ENCODE measurements at regions not wholly inside any gene's neighbourhood (a gene's known extent, or its start where the extent isn't known, plus 50 kb on each side); places are given as distances from the start of the nearest gene placed in this dataset.

DNA sequence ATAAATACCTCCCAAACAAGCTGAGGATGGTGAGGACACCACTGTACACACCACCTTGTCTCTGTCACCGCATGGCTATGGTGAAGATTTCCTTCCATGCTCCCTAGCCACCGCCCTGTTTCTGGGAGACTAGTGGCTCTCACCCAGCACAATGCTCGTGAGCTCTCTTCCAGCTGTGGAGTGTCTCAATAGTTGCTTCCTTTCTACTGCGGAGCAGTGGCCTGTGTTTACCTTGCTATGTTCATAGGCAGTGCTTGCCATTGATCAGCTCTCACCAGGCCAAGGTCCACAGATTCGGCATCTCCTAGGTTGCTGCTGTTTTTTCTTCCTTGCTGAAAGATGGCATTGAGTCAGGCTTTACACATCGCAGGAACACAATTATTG, 313.6 kb upstream of the RTL1 start (continued):
- 0 out of 2 replicates have a peak, but pooled peaks have one; percentile 6 for TF ChIP-seq YEATS4 (CRISPR knock-in tag; IDR thresholded peaks at IDR 0.05; ENCODE audit: borderline replicate concordance)
- peak; percentile 84 for TF ChIP-seq HNF4A (CRISPR knock-in tag; IDR thresholded peaks at IDR 0.05)
- TF ChIP-seq, protein P1, sequence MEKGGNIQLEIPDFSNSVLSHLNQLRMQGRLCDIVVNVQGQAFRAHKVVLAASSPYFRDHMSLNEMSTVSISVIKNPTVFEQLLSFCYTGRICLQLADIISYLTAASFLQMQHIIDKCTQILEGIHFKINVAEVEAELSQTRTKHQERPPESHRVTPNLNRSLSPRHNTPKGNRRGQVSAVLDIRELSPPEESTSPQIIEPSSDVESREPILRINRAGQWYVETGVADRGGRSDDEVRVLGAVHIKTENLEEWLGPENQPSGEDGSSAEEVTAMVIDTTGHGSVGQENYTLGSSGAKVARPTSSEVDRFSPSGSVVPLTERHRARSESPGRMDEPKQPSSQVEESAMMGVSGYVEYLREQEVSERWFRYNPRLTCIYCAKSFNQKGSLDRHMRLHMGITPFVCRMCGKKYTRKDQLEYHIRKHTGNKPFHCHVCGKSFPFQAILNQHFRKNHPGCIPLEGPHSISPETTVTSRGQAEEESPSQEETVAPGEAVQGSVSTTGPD (CRISPR knock-in tag; IDR thresholded peaks at IDR 0.05) = no peak
- peak; percentile 44 for TF ChIP-seq HDAC2 (CRISPR knock-in tag; IDR thresholded peaks at IDR 0.05)
- no peak for TF ChIP-seq ISL2 (CRISPR knock-in tag; IDR thresholded peaks at IDR 0.05)
- TF ChIP-seq DPF2 (CRISPR knock-in tag; IDR thresholded peaks at IDR 0.05; ENCODE audit: borderline replicate concordance, low read depth) = 0 out of 2 replicates have a peak, but pooled peaks have one; percentile 11
- no peak for TF ChIP-seq HMGA1 (CRISPR knock-in tag; conservative IDR thresholded peaks at IDR 0.05)
- TF ChIP-seq, protein P2, sequence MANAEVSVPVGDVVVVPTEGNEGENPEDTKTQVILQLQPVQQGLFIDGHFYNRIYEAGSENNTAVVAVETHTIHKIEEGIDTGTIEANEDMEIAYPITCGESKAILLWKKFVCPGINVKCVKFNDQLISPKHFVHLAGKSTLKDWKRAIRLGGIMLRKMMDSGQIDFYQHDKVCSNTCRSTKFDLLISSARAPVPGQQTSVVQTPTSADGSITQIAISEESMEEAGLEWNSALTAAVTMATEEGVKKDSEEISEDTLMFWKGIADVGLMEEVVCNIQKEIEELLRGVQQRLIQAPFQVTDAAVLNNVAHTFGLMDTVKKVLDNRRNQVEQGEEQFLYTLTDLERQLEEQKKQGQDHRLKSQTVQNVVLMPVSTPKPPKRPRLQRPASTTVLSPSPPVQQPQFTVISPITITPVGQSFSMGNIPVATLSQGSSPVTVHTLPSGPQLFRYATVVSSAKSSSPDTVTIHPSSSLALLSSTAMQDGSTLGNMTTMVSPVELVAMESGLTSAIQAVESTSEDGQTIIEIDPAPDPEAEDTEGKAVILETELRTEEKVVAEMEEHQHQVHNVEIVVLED (CRISPR knock-in tag; IDR thresholded peaks at IDR 0.05; ENCODE audit: borderline replicate concordance) = 0 out of 2 replicates have a peak, but pooled peaks have one; percentile 20
- no peak for TF ChIP-seq SMC3 (IDR thresholded peaks at IDR 0.05; ENCODE audit: low read length)
- peak; percentile 53; the same call in 1 of the 2 replicates for TF ChIP-seq HMG20A (CRISPR knock-in tag; IDR thresholded peaks at IDR 0.05; ENCODE audit: borderline replicate concordance)
- TF ChIP-seq ZFX (CRISPR knock-in tag; IDR thresholded peaks at IDR 0.05; ENCODE audit: low read depth) = 0 out of 2 replicates have a peak, but pooled peaks have one; percentile 29
- 0 out of 2 replicates have a peak, but pooled peaks have one; percentile 13 for TF ChIP-seq HHEX (CRISPR knock-in tag; IDR thresholded peaks at IDR 0.05)
- peak; percentile 59 for TF ChIP-seq CEBPG (CRISPR knock-in tag; IDR thresholded peaks at IDR 0.05)
- TF ChIP-seq FOXJ3 (CRISPR knock-in tag; IDR thresholded peaks at IDR 0.05; ENCODE audit: borderline replicate concordance) = 0 out of 2 replicates have a peak, but pooled peaks have one; percentile 47
- no peak for TF ChIP-seq SOX6 (IDR thresholded peaks at IDR 0.05)
- TF ChIP-seq SOX6 (CRISPR knock-in tag; IDR thresholded peaks at IDR 0.05) = peak; percentile 77
- TF ChIP-seq TCF7 (IDR thresholded peaks at IDR 0.05; ENCODE audit: low read depth) = peak; percentile 57
- no peak for TF ChIP-seq FOXA1 (IDR thresholded peaks at IDR 0.05)
- TF ChIP-seq FOXA1 (CRISPR knock-in tag; IDR thresholded peaks at IDR 0.05) = peak; percentile 89
- TF ChIP-seq KDM6A (CRISPR knock-in tag; IDR thresholded peaks at IDR 0.05; ENCODE audit: low read depth) = peak; percentile 50; the same call in 1 of the 2 replicates
- TF ChIP-seq ZNF253 (CRISPR knock-in tag; IDR thresholded peaks at IDR 0.05; ENCODE audit: borderline replicate concordance) = no peak
- peak; percentile 49; the same call in 1 of the 2 replicates for TF ChIP-seq FOXK1 (CRISPR knock-in tag; IDR thresholded peaks at IDR 0.05; ENCODE audit: borderline replicate concordance, low read depth)
- TF ChIP-seq GATAD1 (CRISPR knock-in tag; IDR thresholded peaks at IDR 0.05) = 0 out of 2 replicates have a peak, but pooled peaks have one; percentile 33
- TF ChIP-seq, protein P3, sequence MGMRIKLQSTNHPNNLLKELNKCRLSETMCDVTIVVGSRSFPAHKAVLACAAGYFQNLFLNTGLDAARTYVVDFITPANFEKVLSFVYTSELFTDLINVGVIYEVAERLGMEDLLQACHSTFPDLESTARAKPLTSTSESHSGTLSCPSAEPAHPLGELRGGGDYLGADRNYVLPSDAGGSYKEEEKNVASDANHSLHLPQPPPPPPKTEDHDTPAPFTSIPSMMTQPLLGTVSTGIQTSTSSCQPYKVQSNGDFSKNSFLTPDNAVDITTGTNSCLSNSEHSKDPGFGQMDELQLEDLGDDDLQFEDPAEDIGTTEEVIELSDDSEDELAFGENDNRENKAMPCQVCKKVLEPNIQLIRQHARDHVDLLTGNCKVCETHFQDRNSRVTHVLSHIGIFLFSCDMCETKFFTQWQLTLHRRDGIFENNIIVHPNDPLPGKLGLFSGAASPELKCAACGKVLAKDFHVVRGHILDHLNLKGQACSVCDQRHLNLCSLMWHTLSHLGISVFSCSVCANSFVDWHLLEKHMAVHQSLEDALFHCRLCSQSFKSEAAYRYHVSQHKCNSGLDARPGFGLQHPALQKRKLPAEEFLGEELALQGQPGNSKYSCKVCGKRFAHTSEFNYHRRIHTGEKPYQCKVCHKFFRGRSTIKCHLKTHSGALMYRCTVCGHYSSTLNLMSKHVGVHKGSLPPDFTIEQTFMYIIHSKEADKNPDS (CRISPR knock-in tag; IDR thresholded peaks at IDR 0.05) = no peak
- peak; percentile 23; the same call in 1 of the 2 replicates for TF ChIP-seq SOX5 (CRISPR knock-in tag; IDR thresholded peaks at IDR 0.05; ENCODE audit: borderline replicate concordance)
- TF ChIP-seq HNF4G (IDR thresholded peaks at IDR 0.05; ENCODE audit: borderline replicate concordance, low read depth, low read length) = peak; percentile 52
- no peak for TF ChIP-seq HNF4G (CRISPR knock-in tag; IDR thresholded peaks at IDR 0.05; ENCODE audit: borderline replicate concordance, low read depth)
- no peak for TF ChIP-seq ZNF382 (CRISPR knock-in tag; IDR thresholded peaks at IDR 0.05; ENCODE audit: borderline replicate concordance)
- peak; percentile 66; the same call in 1 of the 2 replicates for TF ChIP-seq ONECUT2 (CRISPR knock-in tag; IDR thresholded peaks at IDR 0.05)
- 0 out of 2 replicates have a peak, but pooled peaks have one; percentile 38 for TF ChIP-seq WIZ (CRISPR knock-in tag; IDR thresholded peaks at IDR 0.05)
